IMR-90 (cell line): ENCODE measurements at regions not wholly inside any gene's neighbourhood (a gene's known extent, or its start where the extent isn't known, plus 50 kb on each side); places are given as distances from the start of the nearest gene placed in this dataset.

Experiments
- ATAC-seq: fragments of 200-7000 bp; cut with Tn5 transposase; 2 replicates; pipeline ENCODE4 v1.9.1; 2020; ENCODE audit warnings: low read depth, mild to moderate bottlenecking, moderate library complexity
- BruUV-seq: library from RNA; stranded (reverse); fragments of 400-500 nt; replicated peaks from 2 replicates; lab custom pipeline; 2021; lab: Mats Ljungman, UMichigan
- CTCF ChIA-PET: fragments of 300-600 bp; formaldehyde crosslinking; extraction: SDS; loops from one replicate; lab custom pipeline; 2021; ENCODE audit warnings: antibody characterized with exemption; lab: Yijun Ruan, JAX
- POLR2A ChIA-PET: fragments of 300-600 bp; sonication (Branson Sonifier 250); formaldehyde crosslinking; loops from one replicate; lab custom pipeline; 2022; ENCODE audit warnings: antibody characterized with exemption; ENCODE audit not compliant: unreplicated experiment; lab: Charles Lee
- DNase-seq: peaks from one replicate; pipeline ENCODE4 v3.0.0; 2013
- H2AFZ ChIP-seq: replicated peaks from 2 replicates; pipeline ENCODE3; 2013; ENCODE audit warnings: low read length, mild to moderate bottlenecking; ENCODE audit not compliant: poor library complexity
- H2AK5ac ChIP-seq: 2 replicates; pipeline ENCODE4 v1.6.1; 2013; ENCODE audit warnings: low read depth, low read length, inconsistent platforms
- H2AK9ac ChIP-seq: replicated peaks from 2 replicates; pipeline ENCODE3; 2013; ENCODE audit warnings: mild to moderate bottlenecking, low read depth, low read length, moderate library complexity; ENCODE audit not compliant: poor library complexity
- H2BK120ac ChIP-seq: 2 replicates; pipeline ENCODE4 v1.6.1; 2013; ENCODE audit warnings: low read depth, low read length, inconsistent platforms
- H2BK15ac ChIP-seq: 3 replicates; pipeline ENCODE4 v1.6.1; 2013; ENCODE audit warnings: low read depth, low read length, inconsistent platforms
- H2BK20ac ChIP-seq: 2 replicates; pipeline ENCODE4 v1.6.1; 2013; ENCODE audit warnings: low read depth, mild to moderate bottlenecking, inconsistent platforms, low read length, moderate library complexity
- H2BK5ac ChIP-seq: 2 replicates; pipeline ENCODE4 v1.6.1; 2013; ENCODE audit warnings: mild to moderate bottlenecking, low read depth, low read length, inconsistent platforms; ENCODE audit not compliant: poor library complexity, severe bottlenecking
- H3K14ac ChIP-seq: replicated peaks from 2 replicates; pipeline ENCODE4 v1.6.1; 2013; ENCODE audit warnings: low read depth, low read length, inconsistent platforms
- H3K18ac ChIP-seq: 2 replicates; pipeline ENCODE4 v1.6.1; 2013; ENCODE audit warnings: low read depth, low read length, control low read depth
- H3K23ac ChIP-seq: 2 replicates; pipeline ENCODE4 v1.6.1; 2013; ENCODE audit warnings: low read depth, low read length, inconsistent platforms
- H3K27ac ChIP-seq: 2 replicates; pipeline ENCODE4 v1.5.1; 2013; ENCODE audit warnings: mild to moderate bottlenecking, control low read depth, low read length; ENCODE audit not compliant: insufficient read depth
- H3K27me3 ChIP-seq: 2 replicates; pipeline ENCODE4 v1.6.1; 2013; ENCODE audit warnings: low read length; ENCODE audit not compliant: control insufficient read depth, insufficient read depth
- H3K36me3 ChIP-seq: 2 replicates; pipeline ENCODE4 v1.6.1; 2013; ENCODE audit warnings: low read length, mixed read lengths; ENCODE audit not compliant: control insufficient read depth, insufficient read depth
- H3K4ac ChIP-seq: 2 replicates; pipeline ENCODE4 v1.6.1; 2013; ENCODE audit warnings: low read depth, low read length, inconsistent platforms
- H3K4me1 ChIP-seq: 2 replicates; pipeline ENCODE4 v1.6.1; 2013; ENCODE audit warnings: low read length, mixed read lengths; ENCODE audit not compliant: control insufficient read depth, insufficient read depth
- H3K4me2 ChIP-seq: 2 replicates; pipeline ENCODE4 v1.6.1; 2013; ENCODE audit warnings: low read depth, mild to moderate bottlenecking, control low read depth, low read length, moderate library complexity
- H3K4me3 ChIP-seq: 2 replicates; pipeline ENCODE4 v1.5.1; 2013; ENCODE audit warnings: low read depth, mild to moderate bottlenecking, control low read depth, low read length, moderate library complexity; ENCODE audit not compliant: insufficient read depth
- H3K56ac ChIP-seq: 2 replicates; pipeline ENCODE4 v1.6.1; 2013; ENCODE audit warnings: low read length, inconsistent platforms; ENCODE audit not compliant: insufficient read depth; ENCODE audit errors: extremely low read depth
- H3K79me1 ChIP-seq, 2 experiments: 2 replicates each; pipeline ENCODE4 v1.6.1; 2013; ENCODE audit warnings: low read length in 2 of 2, inconsistent platforms in 1 of 2, low read depth in 1 of 2
- H3K9ac ChIP-seq: 2 replicates; pipeline ENCODE4 v1.6.1; 2013; ENCODE audit warnings: low read depth, low read length, control low read depth
- H3K9me1 ChIP-seq: 2 replicates; pipeline ENCODE4 v1.6.1; 2013; ENCODE audit warnings: low read length, inconsistent platforms; ENCODE audit not compliant: insufficient read depth
- H3K9me3 ChIP-seq: 2 replicates; pipeline ENCODE4 v1.6.1; 2013; ENCODE audit warnings: low read length; ENCODE audit not compliant: control insufficient read depth, insufficient read depth
- H4K20me1 ChIP-seq: 2 replicates; pipeline ENCODE4 v1.6.1; 2013; ENCODE audit warnings: low read length, inconsistent platforms; ENCODE audit not compliant: insufficient read depth
- H4K5ac ChIP-seq: 2 replicates; pipeline ENCODE4 v1.6.1; 2013; ENCODE audit warnings: mild to moderate bottlenecking, low read depth, low read length, control low read depth
- H4K8ac ChIP-seq, 2 experiments: 2 replicates each; pipeline ENCODE4 v1.6.1; 2013; ENCODE audit warnings: low read depth in 2 of 2, low read length in 2 of 2, control low read depth in 1 of 2, inconsistent platforms in 1 of 2
- H4K91ac ChIP-seq: 2 replicates; pipeline ENCODE4 v1.6.1; 2013; ENCODE audit warnings: low read depth, low read length, inconsistent platforms; ENCODE audit not compliant: insufficient read depth
- BHLHE40 ChIP-seq: fragments of 150-350 bp; IDR thresholded peaks from 2 replicates; pipeline ENCODE4 v1.6.1; 2016; ENCODE audit warnings: mild to moderate bottlenecking, low read depth, low read length
- CEBPB ChIP-seq: IDR thresholded peaks from 2 replicates; pipeline ENCODE4 v1.6.1; 2012; ENCODE audit warnings: low read depth, low read length, improper control_type of control experiment
- CHD1 ChIP-seq: IDR thresholded peaks from 2 replicates; pipeline ENCODE4 v1.6.1; 2012; ENCODE audit warnings: low read depth, low read length, improper control_type of control experiment
- CTCF ChIP-seq: conservative IDR thresholded peaks from 2 replicates; pipeline ENCODE4 v1.5.1; 2012; ENCODE audit warnings: mild to moderate bottlenecking, low read depth, low read length, improper control_type of control experiment
- FOS ChIP-seq: fragments of 150-350 bp; IDR thresholded peaks from 2 replicates; pipeline ENCODE4 v1.6.1; 2016; ENCODE audit warnings: low read depth, low read length
- MAFK ChIP-seq: IDR thresholded peaks from 2 replicates; pipeline ENCODE4 v1.6.1; 2012; ENCODE audit warnings: low read depth, low read length, improper control_type of control experiment
- MAZ ChIP-seq: IDR thresholded peaks from 2 replicates; pipeline ENCODE4 v1.6.1; 2012; ENCODE audit warnings: low read depth, mild to moderate bottlenecking, low read length, improper control_type of control experiment, moderate library complexity, borderline replicate concordance
- MXI1 ChIP-seq: IDR thresholded peaks from 2 replicates; pipeline ENCODE4 v1.6.1; 2012; ENCODE audit warnings: low read depth, mild to moderate bottlenecking, low read length, moderate library complexity, borderline replicate concordance
- NFE2L2 ChIP-seq: fragments of 150-350 bp; IDR thresholded peaks from 2 replicates; pipeline ENCODE4 v1.6.1; 2016; ENCODE audit warnings: low read depth, mild to moderate bottlenecking, low read length
- POLR2A ChIP-seq: IDR thresholded peaks from 2 replicates; pipeline ENCODE4 v1.6.1; 2012; ENCODE audit warnings: mild to moderate bottlenecking, low read depth, low read length
- WGBS, 2 experiments: methylation state at CpG; one replicate each; pipeline versions ENCODE4 v1.1.5 to v1.1.7; 2013; ENCODE audit warnings: missing lambda C conversion rate in 2 of 2; ENCODE audit not compliant: insufficient read length in 1 of 2; ENCODE audit errors: extremely low coverage in 2 of 2; 5-methylcytosine and 5-hydroxymethylcytosine counted together
- dilution Hi-C: fragments of 300-500 bp; cut with HindIII; formaldehyde crosslinking; loops from one replicate; pipeline ENCODE4 v1.14.3; 2018; ENCODE audit warnings: low sequenced_read_pairs; ENCODE audit not compliant: unreplicated experiment
- in situ Hi-C: fragments of 300-500 bp; cut with MboI; formaldehyde crosslinking; loops from 3 replicates; pipeline ENCODE4 v1.14.3; 2019; ENCODE audit warnings: low sequenced_read_pairs, inconsistent platforms, mixed read lengths
- intact Hi-C: fragments of 100-400 bp; cut with micrococcal nuclease; formaldehyde crosslinking; loops from 2 replicates; pipeline ENCODE4 v1.10.0; 2022
- TF ChIP-seq, protein P1 (sequence below): fragments of 150-350 bp; IDR thresholded peaks from 2 replicates; pipeline ENCODE4 v1.6.1; 2016; ENCODE audit warnings: low read depth, mild to moderate bottlenecking, low read length, moderate library complexity, borderline replicate concordance

DNA sequence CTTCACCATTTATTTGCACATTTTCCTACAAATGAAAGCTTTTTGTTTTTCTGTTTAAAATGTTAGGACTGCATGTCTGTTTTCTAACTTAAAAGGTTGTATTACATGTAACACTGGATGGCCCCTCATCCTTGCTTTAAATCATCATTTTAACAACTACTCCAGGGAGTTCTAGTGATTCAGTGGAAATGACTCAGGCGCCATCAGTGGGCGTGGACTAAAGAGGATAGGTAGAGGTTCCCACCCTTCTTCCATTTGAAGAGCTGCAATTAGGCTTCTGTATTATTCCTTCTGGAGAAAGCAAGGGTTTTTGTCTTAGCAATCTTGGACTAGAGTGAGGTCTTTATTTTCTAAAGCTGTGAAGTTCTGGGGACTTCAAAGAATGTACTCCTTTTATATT is 213.7 kb downstream of the TMEM38B start:
- H3K23ac ChIP-seq = no peak overlapping the region
- dilution Hi-C loops = no loop called here
- H4K5ac ChIP-seq = no peak overlapping the region
- no peak overlapping the region for H2AK5ac ChIP-seq
- H3K9me1 ChIP-seq = no peaks in the 10 kb centered on the region
- WGBS, 2 experiments = no CpG with 5 or more reads among the region's 2 CpGs
- H3K27ac ChIP-seq = no peak overlapping the region
- no peak overlapping the region for H3K4ac ChIP-seq
- no peak overlapping the region for H3K18ac ChIP-seq
- H4K91ac ChIP-seq = no peak overlapping the region
- no peak overlapping the region for H2BK5ac ChIP-seq
- POLR2A ChIA-PET = no interaction called here
- intact Hi-C loops = no loop called here
- in situ Hi-C loops = no loop called here
- no peak overlapping the region for H3K4me2 ChIP-seq
- no peak overlapping the region for H3K4me3 ChIP-seq
- no peak overlapping the region for H2BK20ac ChIP-seq
- no peak overlapping the region for H2AK9ac ChIP-seq
- H3K79me1 ChIP-seq = no peaks in the 10 kb centered on the region
- no peak overlapping the region for H3K14ac ChIP-seq
- no peak overlapping the region for H2BK15ac ChIP-seq
- H3K36me3 ChIP-seq = no peaks in the 10 kb centered on the region
- no peak overlapping the region for H4K8ac ChIP-seq
- H2AFZ ChIP-seq = no peak overlapping the region
- no peak for ATAC-seq
- H4K20me1 ChIP-seq = no peaks in the 10 kb centered on the region
- no peak overlapping the region for H3K9ac ChIP-seq
- BruUV-seq = no TSS peak
- no peak overlapping the region for H2BK120ac ChIP-seq
- no peaks in the 10 kb centered on the region for H3K27me3 ChIP-seq
- TF ChIP-seq POLR2A = no peak
- no peak for TF ChIP-seq MAZ
- no peak for TF ChIP-seq BHLHE40
- no peak for TF ChIP-seq NFE2L2
- TF ChIP-seq, protein P1, sequence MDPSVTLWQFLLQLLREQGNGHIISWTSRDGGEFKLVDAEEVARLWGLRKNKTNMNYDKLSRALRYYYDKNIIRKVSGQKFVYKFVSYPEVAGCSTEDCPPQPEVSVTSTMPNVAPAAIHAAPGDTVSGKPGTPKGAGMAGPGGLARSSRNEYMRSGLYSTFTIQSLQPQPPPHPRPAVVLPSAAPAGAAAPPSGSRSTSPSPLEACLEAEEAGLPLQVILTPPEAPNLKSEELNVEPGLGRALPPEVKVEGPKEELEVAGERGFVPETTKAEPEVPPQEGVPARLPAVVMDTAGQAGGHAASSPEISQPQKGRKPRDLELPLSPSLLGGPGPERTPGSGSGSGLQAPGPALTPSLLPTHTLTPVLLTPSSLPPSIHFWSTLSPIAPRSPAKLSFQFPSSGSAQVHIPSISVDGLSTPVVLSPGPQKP = no peak
- no peak for TF ChIP-seq MXI1
- no peak for TF ChIP-seq MAFK
- TF ChIP-seq CTCF = no peak
- TF ChIP-seq CHD1 = no peak
- no peak for TF ChIP-seq FOS
- no peak for TF ChIP-seq CEBPB
- CTCF ChIA-PET = no interaction called here
- DNase-seq = no peak
- H3K4me1 ChIP-seq = no peaks in the 10 kb centered on the region
- no peaks in the 10 kb centered on the region for H3K9me3 ChIP-seq
- H3K56ac ChIP-seq = no peak overlapping the region
